Vagina (tissue), 2 donors: ENCODE measurements at regions not wholly inside any gene's neighbourhood (a gene's known extent, or its start where the extent isn't known, plus 50 kb on each side); places are given as distances from the start of the nearest gene placed in this dataset.

ENCODE experiments used
- CTCF ChIP-seq, 3 experiments: fragments of 450-650 bp in 2 of 3; fragments of 200-600 bp in 1 of 3; sonication (generic) in 1 of 3; IDR thresholded peaks; one replicate each; pipeline ENCODE4 v1.5.1; 2017 to 2019; ENCODE audit warnings: antibody characterized with exemption in 3 of 3, mild to moderate bottlenecking in 2 of 3, moderate library complexity in 2 of 3
- POLR2A ChIP-seq, 2 donors: fragments of 450-650 bp; IDR thresholded peaks; one replicate each; pipeline ENCODE4 v1.6.1; 2017; ENCODE audit warnings: antibody characterized with exemption in 2 of 2, mild to moderate bottlenecking in 2 of 2, moderate library complexity in 2 of 2

GRCh38 chr12:97713270-97713669 is 250.7 kb downstream of the RMST start:
- TF ChIP-seq POLR2A (IDR thresholded peaks at IDR 0.05) (no peak), CTCF (IDR thresholded peaks at IDR 0.05) (no peak)
